Activated CD4-positive, CD25-positive, alpha-beta regulatory T cell treated with anti-CD3 and anti-CD28 coated beads, Interleukin-2, amount 50 U/mL, for 24 hours (primary cell): ENCODE measurements at regions not wholly inside any gene's neighbourhood (a gene's known extent, or its start where the extent isn't known, plus 50 kb on each side); places are given as distances from the start of the nearest gene placed in this dataset.

Experiments
- ATAC-seq, 2 donors: fragments of 150-1000 bp; cut with Tn5 transposase; one replicate each; pipeline ENCODE4 v1.10.0; 2021; ENCODE audit warnings: mild to moderate bottlenecking in 1 of 2, moderate library complexity in 1 of 2

DNA sequence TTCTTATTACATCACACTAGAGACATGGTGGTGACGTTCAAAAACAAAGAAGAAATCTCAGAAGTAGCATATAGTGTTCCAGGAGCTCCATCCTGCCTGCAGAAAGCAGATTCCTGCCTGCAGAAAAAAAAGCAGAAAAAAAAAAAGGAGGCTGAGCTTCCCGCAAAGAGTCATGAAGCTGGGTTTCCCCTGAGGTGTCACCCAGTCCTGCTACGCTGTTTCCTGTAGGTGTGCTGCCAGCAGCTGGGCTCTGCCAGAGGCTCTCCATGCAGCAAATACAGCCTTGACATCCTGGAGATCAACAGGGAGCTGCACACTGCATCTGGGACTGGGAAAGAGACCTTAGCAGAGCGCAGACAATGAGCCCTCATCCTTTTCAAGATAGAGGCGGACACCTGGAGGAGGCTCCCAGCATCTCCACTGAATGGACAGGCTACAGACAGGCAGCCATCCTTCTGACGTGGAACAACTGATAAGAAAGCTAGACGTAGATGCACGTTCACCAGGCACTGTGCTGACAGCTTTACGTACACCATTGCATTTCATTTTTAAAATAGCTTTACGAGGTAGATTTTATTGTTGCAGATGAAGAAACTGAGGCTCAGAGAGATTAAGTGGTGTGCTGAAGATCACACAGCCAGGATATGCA, 350.9 kb downstream of the FOXO1 start:
- ATAC-seq, result peak; percentile 85 to 91

DNA sequence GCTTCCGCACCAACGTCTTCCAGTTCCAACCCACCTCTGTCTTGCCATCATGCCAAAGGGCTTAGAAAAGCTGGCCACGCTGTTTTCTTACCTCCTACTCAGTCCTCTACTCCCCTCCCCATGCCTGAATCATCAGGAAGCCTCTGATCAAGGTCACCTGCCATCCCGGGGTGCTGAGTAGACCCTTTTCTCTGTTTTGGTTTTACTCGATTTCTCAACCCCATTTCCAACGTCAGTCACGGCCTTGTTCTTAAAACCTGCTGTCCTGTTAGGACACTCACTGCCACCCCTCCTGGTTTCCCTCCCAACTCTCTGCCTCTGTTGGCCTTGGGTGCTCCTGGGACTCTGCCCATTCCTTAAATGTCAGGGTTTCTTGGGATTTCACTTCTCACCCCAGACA, 350.1 kb downstream of the FOXO1 start:
- ATAC-seq, result peak; percentile 48 to 49

DNA sequence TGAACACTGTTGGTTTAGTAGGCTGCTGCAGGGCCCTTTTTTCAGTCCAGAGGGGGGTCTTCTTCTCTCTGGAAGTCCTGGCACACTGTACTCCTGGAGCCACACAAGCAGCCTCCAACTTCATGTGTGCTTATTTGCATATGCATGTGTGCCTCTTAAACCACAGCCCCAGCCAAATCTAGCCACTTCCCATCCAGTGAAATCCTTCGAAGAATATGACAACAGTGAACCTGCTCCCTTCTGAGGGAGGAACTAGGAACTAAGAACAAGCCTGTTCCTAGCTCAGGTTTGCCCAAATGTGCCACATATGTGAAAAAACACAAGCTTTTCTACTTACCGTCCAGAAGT, 348.5 kb downstream of the FOXO1 start:
- ATAC-seq, result no peak

DNA sequence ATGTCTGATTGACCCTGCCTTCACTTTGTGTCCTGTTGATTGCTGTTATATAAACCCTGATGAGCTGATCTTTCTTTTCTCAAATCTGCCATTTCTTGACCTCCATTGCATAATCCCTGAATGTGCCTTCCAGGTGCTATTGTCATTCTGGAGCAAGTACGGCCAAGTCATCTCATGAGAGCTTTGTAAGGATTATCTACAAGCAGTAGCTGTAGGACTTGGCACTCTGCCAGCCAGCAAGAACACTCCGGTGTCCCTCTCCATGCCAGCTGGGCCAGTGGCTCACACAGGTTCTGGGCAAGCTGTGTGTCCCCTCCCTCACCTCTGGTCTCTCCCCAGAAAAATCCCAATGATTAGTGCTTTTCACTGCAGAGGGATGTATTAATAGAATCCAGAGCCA, 348.1 kb downstream of the FOXO1 start:
- no peak for ATAC-seq

DNA sequence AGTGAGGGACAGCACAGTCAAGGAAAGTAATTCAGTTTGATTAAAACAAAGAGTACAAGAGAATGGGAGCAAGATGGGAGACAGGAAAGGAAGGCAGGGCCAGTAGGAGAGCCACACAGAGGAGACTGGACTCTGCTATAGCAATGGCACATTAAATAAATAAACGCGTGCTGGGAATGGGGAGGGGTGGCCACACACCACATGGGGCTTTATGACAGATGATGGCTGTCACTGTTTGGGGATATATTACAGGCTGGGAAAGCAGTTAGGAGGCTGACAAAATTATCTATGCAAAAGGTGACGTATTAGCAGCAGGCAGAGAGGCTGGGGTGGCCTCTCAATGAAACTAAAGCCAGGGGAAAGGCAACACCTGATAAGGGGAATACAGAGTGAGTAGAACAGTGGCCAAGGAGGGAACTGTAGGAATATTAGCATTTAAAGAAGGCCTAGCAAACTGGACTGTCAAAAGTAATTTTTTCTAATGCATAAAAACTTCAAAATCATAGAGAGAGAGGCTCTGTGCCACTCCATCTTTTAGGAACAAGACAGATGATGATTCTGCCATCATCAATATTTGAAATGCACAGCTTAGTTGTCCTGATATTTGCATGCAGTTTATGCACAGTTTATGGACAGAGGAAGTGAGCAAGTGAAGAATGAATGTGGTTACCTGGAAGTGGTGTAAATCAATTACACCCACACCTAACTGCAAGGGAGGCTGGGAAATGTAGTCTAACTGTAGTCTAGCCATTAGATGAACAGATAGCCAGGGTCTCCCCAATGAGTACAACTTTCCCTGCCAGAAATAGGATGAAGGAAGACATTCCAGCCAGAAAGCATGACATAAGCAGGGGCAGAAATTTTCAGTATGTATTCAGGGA, 346.5 kb downstream of the FOXO1 start:
- peak; percentile 46 to 57 for ATAC-seq

DNA sequence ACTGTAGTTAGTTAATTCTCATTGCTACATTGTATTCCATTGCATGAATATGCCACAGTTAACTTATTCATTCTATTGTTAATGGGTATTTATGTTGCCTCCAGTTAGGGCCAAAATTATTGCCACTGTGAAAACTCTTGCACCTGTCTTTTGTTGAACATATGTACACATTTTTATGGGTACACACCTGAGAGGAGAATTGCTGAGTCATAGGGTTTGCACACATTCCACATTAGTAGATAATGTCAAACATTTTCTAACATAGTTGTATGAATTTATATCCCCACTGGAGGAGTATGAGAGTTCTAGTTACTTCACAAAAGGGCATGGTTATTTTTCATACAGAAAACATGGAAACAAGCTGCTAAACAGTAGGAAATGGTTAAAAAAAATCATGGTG, 338.4 kb downstream of the FOXO1 start:
- no peak for ATAC-seq

DNA sequence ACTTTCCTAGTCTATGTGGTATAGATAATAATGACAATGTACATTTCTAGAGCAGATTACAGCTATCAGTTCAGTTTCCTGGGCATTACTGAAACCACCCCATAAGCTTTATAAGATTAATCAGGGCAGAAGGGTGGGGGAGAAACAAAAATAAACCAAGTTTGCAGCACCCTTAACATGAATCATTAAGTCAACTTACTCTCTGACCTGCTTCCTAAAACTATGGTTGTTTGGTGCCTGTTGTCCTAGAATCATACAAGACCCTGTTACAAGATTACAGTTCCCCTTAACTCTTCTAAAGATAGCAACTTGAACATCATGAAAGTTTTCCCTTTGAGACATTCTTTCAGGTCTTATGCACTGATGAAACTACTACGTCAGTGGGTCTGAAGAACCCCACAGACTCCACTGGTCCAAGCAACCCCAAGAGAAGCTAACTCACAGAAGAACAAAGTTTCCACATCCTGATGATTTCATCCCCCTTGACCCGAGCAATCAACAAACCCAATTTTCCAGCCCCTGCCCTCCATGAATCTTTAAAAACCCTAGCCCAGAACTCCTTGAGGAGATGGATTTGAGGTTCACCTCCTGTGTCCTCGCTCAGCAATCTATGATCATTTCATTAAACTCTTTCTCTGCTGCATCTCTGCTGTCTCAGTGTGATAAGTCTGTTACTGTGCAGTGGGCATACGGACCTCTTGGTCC, 336.5 kb downstream of the FOXO1 start:
- ATAC-seq, result no peak

DNA sequence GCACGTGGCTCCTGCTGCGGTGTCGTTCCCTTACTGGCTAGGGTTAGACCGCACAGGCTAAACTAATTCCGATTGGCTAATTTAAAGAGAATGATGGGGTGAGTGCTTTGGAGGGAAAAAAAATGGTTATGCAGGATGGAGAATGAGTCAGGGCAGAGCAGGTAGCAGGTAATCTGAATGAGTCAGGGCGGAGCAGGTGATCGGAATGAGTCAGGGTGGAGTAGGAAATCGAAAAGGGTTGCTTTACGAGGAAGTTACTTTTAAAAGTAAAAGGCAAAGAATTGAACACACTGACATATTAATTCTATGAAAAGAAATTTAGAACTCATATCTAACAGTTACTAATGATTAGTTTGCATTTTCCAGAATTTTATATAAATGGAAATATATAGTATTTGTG, 335.5 kb downstream of the FOXO1 start:
- no peak for ATAC-seq

DNA sequence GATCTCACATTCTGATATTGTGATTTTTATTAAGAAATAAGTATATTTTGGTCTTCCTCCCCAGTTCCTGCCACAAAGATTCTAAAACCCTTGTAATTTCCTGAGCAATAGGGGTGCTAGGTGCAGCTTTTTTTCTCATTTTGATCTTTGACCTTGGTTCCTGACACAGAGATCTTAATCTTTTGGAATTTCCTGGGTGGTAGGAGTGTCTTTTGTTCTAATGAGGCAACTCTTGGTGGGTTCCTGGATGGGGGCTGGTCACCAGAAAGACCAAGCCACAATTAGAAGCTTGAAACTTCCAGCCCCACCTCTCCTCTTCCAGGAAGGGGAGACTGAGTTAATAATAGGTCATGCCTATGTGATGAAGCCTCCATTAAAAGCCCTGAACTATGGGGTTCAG, 334.6 kb downstream of the FOXO1 start:
- no peak for ATAC-seq

DNA sequence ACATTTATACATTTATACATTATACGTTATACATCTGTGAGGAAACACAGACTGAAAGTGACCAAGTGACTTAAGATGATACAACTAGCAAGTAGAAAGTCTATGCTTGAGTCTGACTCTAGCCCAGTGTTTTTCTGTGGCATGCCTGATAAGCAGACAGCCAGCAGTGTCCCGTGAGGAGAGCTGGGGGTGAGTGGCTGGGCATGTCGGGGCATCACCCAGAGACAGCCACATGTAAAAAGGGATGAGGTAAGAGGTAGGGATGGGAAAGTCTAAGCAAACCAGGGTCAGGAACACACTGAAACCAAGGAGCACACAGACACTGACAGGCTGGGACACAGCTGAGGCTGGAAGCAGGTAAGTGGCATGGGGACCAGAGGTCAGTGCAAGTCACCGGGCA, 333.2 kb downstream of the FOXO1 start:
- no peak for ATAC-seq

DNA sequence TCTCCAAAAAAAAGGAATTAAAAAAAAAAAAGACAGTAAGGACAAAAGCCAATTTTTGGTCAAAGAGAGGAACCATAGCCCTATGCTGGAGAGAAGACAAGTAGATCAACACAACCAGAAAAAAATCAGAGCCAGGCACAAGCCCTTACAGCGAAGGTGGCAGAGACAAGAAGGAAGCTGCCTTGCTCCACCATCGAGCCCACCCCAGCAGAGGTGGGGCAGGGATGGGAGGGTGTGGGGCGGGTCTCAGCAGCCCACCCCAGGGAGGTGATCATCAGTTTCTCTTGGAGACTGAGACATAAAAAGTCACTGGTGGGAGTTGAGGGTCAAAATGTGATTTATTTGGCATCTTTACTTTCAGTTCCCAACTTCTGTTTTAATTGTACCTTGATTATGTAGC, 332.4 kb downstream of the FOXO1 start:
- no peak for ATAC-seq

DNA sequence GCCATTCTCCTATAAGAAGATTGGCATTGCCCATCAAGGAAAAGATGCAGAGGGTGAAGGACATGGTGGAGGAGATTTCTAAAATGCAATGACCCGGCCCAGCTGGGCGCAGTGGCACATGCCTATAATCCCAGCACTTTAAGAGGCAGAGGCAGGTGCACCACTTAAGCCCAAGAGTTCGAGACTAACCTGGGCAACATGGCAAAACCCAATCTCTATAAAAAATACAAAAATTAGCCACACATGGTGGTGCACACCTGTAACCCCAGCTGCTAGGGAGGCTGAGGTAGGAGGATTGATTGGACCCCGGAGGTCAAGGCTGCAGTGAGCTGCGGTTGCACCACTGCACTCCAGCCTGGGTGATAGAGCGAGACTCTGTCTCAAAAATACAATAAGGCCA, 331.8 kb downstream of the FOXO1 start:
- ATAC-seq, result no peak

DNA sequence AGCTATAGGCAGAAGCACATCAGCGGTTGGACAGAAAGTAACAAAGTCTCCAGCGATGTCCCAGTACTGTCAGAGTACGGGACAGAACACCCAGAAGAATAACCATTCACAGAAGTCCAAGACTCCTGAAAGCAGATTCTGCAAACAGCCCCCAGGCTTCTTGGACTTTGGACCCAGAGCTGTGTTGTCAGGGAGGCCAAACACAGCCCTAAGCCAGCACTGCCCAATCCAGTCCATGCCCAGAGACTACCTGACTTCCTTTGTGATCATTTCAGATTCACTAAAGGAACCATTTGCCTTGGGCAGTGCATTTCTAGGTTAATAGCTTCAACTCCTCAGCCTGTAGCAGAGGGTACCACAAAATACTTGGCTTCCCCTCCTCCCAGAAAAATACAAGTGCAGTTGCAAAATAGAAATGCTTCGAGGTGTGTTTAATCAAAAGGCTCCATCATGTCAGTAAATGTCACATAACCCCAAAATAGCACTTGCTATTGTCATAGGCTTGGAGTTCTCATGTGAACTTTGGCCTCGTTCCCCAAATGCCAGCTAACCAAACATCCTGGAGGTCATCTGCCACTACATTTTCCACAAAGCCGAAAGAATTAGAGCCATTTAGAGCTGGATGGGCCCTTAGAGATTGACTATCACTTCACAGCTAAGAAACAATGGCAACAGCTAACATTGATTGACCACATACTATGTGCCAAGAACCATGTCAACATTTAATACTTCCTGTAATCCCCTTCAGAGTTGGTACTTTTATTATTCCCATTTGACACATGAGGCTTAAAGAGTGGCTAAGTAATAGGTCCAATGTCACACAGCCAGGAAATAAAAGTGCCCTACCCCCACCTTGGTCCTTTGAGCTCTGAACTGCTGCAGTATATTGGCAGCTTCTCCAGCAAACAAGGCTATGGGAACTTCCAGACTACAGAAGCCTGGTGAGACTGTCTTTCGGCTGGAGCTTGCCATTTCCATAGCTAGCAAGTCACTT, 329.9 kb downstream of the FOXO1 start:
- no peak for ATAC-seq

DNA sequence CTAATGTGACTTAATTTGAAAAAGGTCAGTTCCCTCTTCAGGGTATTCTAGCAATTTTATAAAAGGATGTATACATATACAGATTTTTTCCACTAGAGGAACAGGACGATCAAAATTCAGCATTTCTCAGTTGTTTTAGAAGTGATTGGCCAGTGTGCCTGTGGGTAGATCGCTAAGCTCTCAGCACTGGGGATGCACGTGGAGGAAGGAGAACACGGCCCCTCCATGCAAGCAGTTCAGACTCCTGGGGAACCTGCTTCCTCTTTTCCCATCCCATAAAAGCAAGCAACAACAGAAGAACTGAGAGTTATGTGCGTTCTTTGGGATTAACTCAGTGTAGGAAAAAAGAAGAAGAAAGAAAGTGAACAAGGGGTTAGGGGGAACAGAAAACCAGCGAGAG, 328.8 kb downstream of the FOXO1 start:
- no peak for ATAC-seq

DNA sequence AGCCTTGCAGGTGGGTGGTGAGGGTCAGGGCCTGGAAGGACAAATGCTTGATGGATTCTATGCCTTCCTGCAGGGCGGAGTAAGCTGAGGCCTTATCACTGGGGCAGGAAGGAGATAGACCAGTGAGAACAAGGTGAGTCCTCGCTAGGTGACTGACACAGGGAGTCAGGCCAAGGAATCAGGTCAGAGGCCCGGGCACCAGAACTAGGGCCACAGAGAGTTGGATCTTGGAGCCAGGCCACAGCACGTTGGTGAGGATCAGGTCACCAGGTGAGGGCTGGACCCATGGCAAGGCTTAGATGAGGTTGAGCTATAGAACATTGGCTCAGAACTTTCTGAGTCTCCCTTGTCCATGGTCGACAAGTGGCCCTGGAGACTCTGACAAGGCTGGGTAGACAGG, 328.2 kb downstream of the FOXO1 start:
- no peak for ATAC-seq

DNA sequence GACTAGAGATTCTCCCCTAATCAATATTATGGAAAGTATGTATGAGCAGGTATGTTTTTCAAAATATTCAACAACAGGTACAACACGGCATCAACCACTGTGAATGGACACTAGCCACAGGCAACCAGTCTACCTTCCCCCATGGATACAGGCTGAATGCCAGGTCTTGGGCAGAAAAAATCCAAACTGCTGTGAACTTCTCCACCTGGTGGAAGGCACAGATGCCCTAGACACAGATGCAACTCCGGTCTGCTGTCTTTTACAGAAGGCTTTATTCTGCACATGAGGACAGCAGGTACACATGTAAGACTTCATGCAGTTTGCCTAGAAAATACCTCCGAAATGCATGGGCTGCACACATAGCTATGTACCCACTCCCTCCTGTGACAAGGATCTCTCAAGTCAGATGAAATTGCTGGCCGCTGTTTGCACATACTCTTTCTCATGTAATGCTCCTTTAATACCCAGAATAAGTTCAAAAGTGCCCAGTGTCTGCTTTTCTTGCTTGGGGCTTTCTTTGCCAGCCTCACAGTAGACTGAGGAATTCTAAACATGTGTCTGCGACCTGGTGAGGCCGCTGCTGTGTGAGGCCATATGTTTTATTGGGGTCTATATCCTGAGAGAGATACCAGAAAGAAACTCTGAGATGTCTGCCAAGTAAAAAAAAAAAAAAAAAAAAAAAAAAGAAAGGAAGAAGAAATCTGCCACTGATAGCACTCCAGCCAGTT, 325.9 kb downstream of the FOXO1 start:
- ATAC-seq, result no peak

DNA sequence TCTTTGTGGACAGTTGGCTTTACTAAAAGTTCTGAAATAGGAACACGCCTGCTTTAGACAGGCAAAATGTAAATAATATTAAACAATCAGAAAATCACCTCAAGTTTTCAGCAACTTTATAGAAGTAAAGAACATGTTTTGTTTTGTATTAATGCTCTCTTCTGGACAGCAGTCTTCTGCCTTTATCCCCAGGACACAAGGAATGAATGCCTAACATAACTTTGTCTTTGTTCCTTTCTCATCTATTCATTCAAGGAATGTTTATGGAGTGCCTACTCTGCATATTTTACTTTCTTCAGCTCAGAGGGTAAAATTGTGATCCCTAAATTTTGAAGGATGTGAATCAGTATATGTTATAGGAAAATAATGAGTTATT, 325.4 kb downstream of the FOXO1 start:
- no peak for ATAC-seq

DNA sequence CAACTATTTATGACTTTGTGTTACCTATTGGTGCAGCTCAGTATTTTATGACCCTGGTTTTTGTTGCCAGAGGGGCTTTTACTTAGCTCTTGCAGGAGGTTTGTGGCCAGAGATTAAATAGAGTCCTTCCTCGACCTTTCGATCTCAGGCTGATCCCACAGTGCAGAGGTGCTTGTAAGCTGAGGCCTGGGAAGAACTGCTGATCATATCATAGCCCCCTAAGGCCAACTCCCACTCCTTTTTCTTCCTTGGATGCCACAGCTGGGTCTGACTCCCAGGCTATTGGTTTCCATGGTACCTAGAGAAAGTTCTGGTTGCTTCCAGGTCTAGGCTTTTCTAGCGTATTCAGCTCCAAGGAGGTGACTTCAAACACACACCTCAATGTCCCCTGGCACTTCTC, 324.9 kb downstream of the FOXO1 start:
- no peak for ATAC-seq

DNA sequence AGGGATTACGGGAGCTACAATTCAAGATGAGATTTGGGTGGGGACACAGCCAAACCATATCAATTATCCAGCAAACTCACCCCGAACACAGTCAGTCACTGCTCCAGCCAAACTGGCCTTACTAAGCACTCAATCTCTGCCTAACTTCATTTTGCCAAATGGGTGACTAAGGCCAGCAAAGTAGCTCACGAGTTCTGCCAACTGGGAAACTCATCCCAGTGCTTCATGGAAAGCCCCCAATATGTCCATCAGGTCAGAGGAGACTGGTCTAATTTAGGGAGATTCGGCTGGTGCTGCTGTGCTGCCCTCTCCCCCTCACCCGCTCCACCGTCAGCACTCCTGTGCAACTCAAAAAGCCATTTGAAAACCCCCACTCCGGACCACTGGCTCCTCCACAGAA, 324.0 kb downstream of the FOXO1 start:
- no peak for ATAC-seq

DNA sequence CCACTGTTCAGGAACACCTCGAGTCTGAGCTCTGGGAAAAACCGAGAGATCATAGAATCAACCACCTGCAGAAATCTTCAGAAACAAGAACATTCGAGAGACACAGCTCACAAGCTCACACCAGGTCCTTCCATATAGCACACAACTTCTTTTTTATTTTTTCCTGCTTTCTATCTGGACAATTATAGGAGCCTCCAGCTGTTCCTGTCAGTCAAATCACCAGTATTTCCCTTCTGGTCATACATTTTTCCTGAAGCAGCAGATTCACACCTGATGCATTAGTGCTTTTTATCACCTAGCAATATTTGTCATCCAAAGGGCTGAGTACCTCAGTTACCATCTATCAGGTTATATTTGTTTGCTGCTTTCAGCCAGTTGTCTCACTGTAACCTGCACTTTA, 323.5 kb downstream of the FOXO1 start:
- ATAC-seq, result no peak

DNA sequence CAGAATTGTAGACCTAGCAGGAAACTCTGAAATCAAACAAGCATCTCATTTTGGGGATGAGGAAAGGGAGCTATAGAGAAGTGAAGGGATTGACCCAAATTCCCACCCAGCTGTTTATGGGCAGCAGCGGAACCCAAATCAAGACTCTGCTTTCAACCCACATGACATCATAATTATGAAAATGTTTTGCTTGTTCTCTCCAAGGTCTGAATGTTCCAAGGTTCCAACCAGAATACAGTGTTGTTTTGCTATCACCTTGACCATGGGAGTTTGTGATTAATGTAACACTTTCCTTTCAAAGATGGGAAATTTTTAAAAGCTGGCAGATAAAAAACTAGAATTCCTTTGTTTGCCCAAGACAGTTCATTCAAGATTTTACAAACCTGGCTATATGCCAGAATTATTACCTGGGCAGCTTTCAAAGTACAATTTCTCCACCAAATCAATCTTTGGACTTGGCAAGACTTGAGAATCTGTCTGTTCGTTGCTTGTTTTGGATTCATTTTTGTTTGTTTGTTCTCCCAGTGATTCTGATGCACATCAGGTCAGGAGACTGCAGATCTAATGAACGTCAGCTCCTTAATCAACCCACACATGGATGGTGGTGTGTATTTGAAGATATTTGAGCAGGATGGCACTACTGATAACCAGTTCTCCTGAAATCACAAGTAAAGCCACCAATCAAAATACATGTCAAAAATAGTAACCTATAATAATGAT, 322.7 kb downstream of the FOXO1 start:
- no peak for ATAC-seq
